OCI-LY3 (cell line): ENCODE measurements at regions not wholly inside any gene's neighbourhood (a gene's known extent, or its start where the extent isn't known, plus 50 kb on each side); places are given as distances from the start of the nearest gene placed in this dataset.
"Not testable (repeated sequence)": the region's sequence is repeated elsewhere in the genome, so short reads cannot be mapped to it uniquely, and the experiment has no call there.

Source experiments
- H2AFZ ChIP-seq: fragments of 200-600, 300-600 bp; shearing (Covaris generic); 2 replicates; pipeline ENCODE4 v1.6.0; 2014; ENCODE audit warnings: antibody characterized with exemption, low read depth, low read length
- H3K27ac ChIP-seq: fragments of 200-600, 300-600 bp; sonication (generic); 2 replicates; pipeline ENCODE4 v1.5.1; 2014; ENCODE audit warnings: mild to moderate bottlenecking, low read length, moderate library complexity, mixed read lengths
- H3K27me3 ChIP-seq: fragments of 200-600, 300-600 bp; sonication (generic); 2 replicates; pipeline ENCODE4 v1.6.1; 2014; ENCODE audit warnings: low read depth, low read length, mixed read lengths
- H3K36me3 ChIP-seq: fragments of 200-600, 300-600 bp; sonication (generic); replicated peaks from 2 replicates; pipeline ENCODE3; 2014; ENCODE audit warnings: low read depth, low read length, mixed read lengths
- H3K4me1 ChIP-seq: fragments of 300-600, 200-600 bp; sonication (generic); 2 replicates; pipeline ENCODE4 v1.6.1; 2014; ENCODE audit warnings: low read length, mixed read lengths
- H3K4me2 ChIP-seq: fragments of 200-600, 300-600 bp; sonication (generic); 2 replicates; pipeline ENCODE4 v1.6.1; 2014; ENCODE audit warnings: low read length, mixed read lengths
- H3K4me3 ChIP-seq: fragments of 300-600, 200-600 bp; sonication (generic); 2 replicates; pipeline ENCODE4 v1.5.1; 2014; ENCODE audit warnings: antibody characterized with exemption, mild to moderate bottlenecking, low read length, moderate library complexity
- H3K79me2 ChIP-seq: fragments of 300-600, 200-600 bp; shearing (Covaris generic); 2 replicates; pipeline ENCODE4 v1.6.1; 2014; ENCODE audit warnings: mild to moderate bottlenecking, low read length, mixed read lengths
- H3K9ac ChIP-seq: fragments of 300-600, 200-600 bp; shearing (Covaris generic); 2 replicates; pipeline ENCODE4 v1.6.0; 2014; ENCODE audit warnings: mild to moderate bottlenecking, low read length, moderate library complexity
- H3K9me3 ChIP-seq: fragments of 200-600, 300-600 bp; shearing (Covaris generic); 2 replicates; pipeline ENCODE4 v1.6.1; 2014; ENCODE audit warnings: low read length, mixed read lengths; ENCODE audit not compliant: insufficient read depth
- H4K20me1 ChIP-seq: fragments of 200-600, 300-600 bp; sonication (generic); 2 replicates; pipeline ENCODE4 v1.6.1; 2016; ENCODE audit warnings: low read length, mixed read lengths; ENCODE audit not compliant: insufficient read depth
- EZH2phosphoT487 ChIP-seq: fragments of 200-600 bp; shearing (Covaris generic); IDR thresholded peaks from 2 replicates; pipeline ENCODE4 v1.6.1; 2018; ENCODE audit warnings: antibody characterized with exemption, mixed run types, low read depth
- TF ChIP-seq, protein P1 (sequence below): fragments of 200-600, 300-600 bp; sonication (generic); IDR thresholded peaks from 2 replicates; pipeline ENCODE4 v1.5.1; 2014; ENCODE audit warnings: antibody characterized with exemption, low read length, low read depth

DNA sequence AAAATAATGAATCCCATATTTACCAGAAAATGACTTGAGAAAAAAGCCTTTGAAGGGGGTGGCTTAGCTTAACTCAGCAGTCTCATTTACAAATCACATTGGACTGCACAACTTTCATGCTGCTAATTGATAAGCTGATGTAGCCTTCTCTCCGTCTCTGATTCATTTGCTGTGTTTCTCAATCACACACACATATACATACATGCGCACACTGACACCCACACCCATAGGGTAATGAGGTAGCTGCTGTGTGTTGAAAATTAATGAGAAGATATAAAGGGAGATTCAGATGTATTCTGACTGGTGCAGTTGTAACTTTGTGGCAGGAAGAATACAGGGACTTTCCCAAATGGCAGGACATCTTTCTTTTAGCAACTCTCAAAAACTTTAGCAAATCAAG, 141.9 kb upstream of the GCFC2 start:
- no peaks in the 10 kb centered on the region for H3K4me1 ChIP-seq
- TF ChIP-seq EZH2phosphoT487: no peak
- TF ChIP-seq, protein P1, sequence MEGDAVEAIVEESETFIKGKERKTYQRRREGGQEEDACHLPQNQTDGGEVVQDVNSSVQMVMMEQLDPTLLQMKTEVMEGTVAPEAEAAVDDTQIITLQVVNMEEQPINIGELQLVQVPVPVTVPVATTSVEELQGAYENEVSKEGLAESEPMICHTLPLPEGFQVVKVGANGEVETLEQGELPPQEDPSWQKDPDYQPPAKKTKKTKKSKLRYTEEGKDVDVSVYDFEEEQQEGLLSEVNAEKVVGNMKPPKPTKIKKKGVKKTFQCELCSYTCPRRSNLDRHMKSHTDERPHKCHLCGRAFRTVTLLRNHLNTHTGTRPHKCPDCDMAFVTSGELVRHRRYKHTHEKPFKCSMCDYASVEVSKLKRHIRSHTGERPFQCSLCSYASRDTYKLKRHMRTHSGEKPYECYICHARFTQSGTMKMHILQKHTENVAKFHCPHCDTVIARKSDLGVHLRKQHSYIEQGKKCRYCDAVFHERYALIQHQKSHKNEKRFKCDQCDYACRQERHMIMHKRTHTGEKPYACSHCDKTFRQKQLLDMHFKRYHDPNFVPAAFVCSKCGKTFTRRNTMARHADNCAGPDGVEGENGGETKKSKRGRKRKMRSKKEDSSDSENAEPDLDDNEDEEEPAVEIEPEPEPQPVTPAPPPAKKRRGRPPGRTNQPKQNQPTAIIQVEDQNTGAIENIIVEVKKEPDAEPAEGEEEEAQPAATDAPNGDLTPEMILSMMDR: no peak

DNA sequence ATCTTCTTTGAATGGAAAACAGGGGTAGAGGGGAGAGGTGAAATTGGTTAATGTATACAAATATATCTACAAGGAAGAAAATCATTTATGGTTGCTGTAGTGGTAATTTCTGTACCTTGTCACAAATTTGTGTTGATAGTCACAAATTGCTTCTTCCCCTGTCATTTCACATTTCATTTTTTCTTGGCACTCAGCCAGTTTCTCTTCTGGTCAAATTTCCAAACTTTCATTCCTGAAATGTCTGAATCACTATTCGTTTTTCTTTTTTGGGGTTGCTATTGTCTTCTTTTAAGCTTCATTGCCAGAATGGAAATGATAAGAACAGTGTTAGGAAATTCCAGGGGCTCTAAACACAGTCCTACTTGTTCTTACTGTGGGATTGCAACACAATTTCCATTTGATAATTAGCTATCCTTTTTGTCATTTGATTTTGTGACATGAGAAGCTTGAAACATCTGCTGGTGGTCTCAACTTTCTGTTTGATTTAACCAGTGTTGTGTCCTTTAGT, 136.0 kb upstream of the GCFC2 start:
- Histone ChIP-seq H3K79me2 (no peaks in the 10 kb centered on the region), H3K9ac (no peak overlapping the region), H2AFZ (no peak overlapping the region), H3K4me2 (no peak overlapping the region), H4K20me1 (no peaks in the 10 kb centered on the region), H3K9me3 (no peaks in the 10 kb centered on the region), H3K27me3 (no peaks in the 10 kb centered on the region), H3K4me1 (no peaks in the 10 kb centered on the region; the same call in 1 of the 2 replicates), H3K27ac (no peak overlapping the region), H3K36me3 (no peaks in the 10 kb centered on the region), H3K4me3 (no peak overlapping the region)
- TF ChIP-seq, protein P1: no peak
- TF ChIP-seq EZH2phosphoT487: no peak

More for the DNA sequence above, 141.9 kb upstream of the GCFC2 start:
- Histone ChIP-seq H2AFZ (no peak overlapping the region), H3K4me2 (no peak overlapping the region), H3K79me2 (no peaks in the 10 kb centered on the region), H3K27me3 (no peaks in the 10 kb centered on the region), H4K20me1 (no peaks in the 10 kb centered on the region), H3K4me3 (no peak overlapping the region), H3K9ac (no peak overlapping the region), H3K36me3 (no peaks in the 10 kb centered on the region), H3K27ac (no peak overlapping the region), H3K9me3 (0 out of 2 replicates have a peak, but pooled peaks cover 5% of the 10 kb centered on the region)

DNA sequence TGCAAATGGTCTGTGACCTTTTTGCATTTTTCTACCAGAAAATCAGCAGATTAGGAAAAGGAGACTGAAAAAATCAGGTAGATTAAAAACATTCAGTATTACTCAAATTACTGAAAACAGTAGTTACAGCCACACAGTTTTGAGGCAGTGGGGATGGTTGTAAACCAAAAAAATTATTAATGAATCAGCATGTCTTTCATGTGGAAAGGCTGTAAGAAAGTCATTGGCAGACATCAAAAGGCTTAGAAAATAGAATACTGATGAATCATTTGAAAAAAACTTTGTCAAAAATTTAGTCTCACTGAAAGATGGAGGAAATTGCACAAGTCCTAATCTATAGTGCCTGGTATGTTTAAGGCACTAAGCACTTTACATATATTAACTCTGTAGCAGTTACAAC, 133.9 kb upstream of the GCFC2 start:
- no peaks in the 10 kb centered on the region; the same call in 1 of the 2 replicates for H3K4me1 ChIP-seq
- H3K4me2 ChIP-seq: no peak overlapping the region
- no peaks in the 10 kb centered on the region for H3K9me3 ChIP-seq
- no peaks in the 10 kb centered on the region for H3K27me3 ChIP-seq
- H3K4me3 ChIP-seq: no peak overlapping the region
- no peak overlapping the region for H3K27ac ChIP-seq
- no peak overlapping the region for H2AFZ ChIP-seq
- TF ChIP-seq, protein P1: no peak
- TF ChIP-seq EZH2phosphoT487: no peak
- no peaks in the 10 kb centered on the region for H4K20me1 ChIP-seq
- H3K9ac ChIP-seq: no peak overlapping the region
- H3K36me3 ChIP-seq: no peaks in the 10 kb centered on the region
- no peaks in the 10 kb centered on the region for H3K79me2 ChIP-seq

DNA sequence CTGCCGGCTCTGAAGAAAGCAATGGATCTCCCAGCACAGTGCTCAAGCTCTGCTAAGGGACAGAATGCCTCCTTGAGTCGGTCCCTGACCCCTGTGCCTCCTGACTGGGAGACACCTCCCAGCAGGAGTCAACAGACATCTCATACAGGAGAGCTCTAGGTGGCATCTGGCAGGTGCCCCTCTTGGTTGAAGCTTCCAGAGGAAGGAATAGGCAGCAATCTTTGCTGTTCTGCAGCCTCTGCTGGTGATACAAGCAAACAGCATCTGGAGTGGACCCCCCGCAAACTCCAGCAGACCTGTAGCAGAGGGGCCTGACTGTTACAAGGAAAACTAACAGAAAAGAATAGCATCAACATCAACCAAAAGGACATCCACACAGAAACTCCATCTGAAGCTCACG, 123.9 kb upstream of the GCFC2 start:
- not testable (repeated sequence) for H3K79me2 ChIP-seq, H3K4me2 ChIP-seq, H3K9ac ChIP-seq, H3K27ac ChIP-seq, H4K20me1 ChIP-seq, H3K4me1 ChIP-seq, H3K36me3 ChIP-seq, H3K27me3 ChIP-seq, H3K4me3 ChIP-seq, H3K9me3 ChIP-seq, H2AFZ ChIP-seq
